ENCODE measurements at regions not wholly inside any gene's neighbourhood (a gene's known extent, or its start where the extent isn't known, plus 50 kb on each side); places are given as distances from the start of the nearest gene placed in this dataset.

- Histone ChIP-seq H3K27me3 (ENCODE audit: low read depth) (no peaks in the 10 kb centered on the region), H3K4me1 (no peaks in the 10 kb centered on the region), H3K9me3 (no peaks in the 10 kb centered on the region), H3K4me3 (no peak overlapping the region), H3K36me3 (no peaks in the 10 kb centered on the region), H3K27ac (no peak overlapping the region)
- no peak for ATAC-seq
- TF ChIP-seq, protein P1, sequence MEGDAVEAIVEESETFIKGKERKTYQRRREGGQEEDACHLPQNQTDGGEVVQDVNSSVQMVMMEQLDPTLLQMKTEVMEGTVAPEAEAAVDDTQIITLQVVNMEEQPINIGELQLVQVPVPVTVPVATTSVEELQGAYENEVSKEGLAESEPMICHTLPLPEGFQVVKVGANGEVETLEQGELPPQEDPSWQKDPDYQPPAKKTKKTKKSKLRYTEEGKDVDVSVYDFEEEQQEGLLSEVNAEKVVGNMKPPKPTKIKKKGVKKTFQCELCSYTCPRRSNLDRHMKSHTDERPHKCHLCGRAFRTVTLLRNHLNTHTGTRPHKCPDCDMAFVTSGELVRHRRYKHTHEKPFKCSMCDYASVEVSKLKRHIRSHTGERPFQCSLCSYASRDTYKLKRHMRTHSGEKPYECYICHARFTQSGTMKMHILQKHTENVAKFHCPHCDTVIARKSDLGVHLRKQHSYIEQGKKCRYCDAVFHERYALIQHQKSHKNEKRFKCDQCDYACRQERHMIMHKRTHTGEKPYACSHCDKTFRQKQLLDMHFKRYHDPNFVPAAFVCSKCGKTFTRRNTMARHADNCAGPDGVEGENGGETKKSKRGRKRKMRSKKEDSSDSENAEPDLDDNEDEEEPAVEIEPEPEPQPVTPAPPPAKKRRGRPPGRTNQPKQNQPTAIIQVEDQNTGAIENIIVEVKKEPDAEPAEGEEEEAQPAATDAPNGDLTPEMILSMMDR (IDR thresholded peaks at IDR 0.05) = no peak
- intact Hi-C loops (cut with DNase I) = no loop called here
- DNase-seq = no peak
These were observed 299.5 kb downstream of the NPIPA8 start for GRCh38 chr16:18037051-18037450.

DNA sequence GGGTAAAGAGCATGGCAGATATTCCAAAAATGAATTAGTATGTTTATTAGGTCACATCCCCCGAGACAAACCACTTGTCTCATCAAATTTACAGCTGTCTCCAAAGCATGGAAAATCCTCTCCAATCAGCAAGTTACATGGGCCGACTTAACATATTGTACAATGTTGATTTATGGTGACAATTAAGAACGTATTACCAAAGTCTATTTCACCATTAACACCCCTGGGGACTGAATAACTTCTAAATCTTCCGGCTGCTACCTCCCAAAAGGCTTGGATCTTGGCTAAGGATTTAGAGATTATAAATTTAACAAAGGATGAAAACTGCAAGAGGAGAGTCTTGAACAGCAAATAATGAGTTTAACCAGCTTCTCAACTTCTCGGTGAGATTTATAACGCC is 311.9 kb downstream of the NPIPA8 start:
- ATAC-seq (no peak), DNase-seq (no peak)
- H3K9me3 ChIP-seq = no peaks in the 10 kb centered on the region
- H3K27ac ChIP-seq = no peak overlapping the region
- H3K36me3 ChIP-seq = no peaks in the 10 kb centered on the region
- TF ChIP-seq, protein P1 (IDR thresholded peaks at IDR 0.05) = no peak
- H3K4me3 ChIP-seq = no peak overlapping the region
- intact Hi-C loops (cut with DNase I) = no loop called here
- no peaks in the 10 kb centered on the region for H3K4me1 ChIP-seq
- no peaks in the 10 kb centered on the region for H3K27me3 ChIP-seq (ENCODE audit: low read depth)

GRCh38 chr16:18018376-18018775 is 318.2 kb downstream of the NPIPA8 start:
- DNase-seq (no peak), ATAC-seq (no peak)
- Histone ChIP-seq H3K27me3 (ENCODE audit: low read depth) (no peaks in the 10 kb centered on the region), H3K4me3 (no peak overlapping the region), H3K27ac (no peak overlapping the region), H3K4me1 (no peaks in the 10 kb centered on the region), H3K9me3 (no peaks in the 10 kb centered on the region), H3K36me3 (no peaks in the 10 kb centered on the region)
- intact Hi-C loops (cut with DNase I) = no loop called here
- TF ChIP-seq, protein P1 (IDR thresholded peaks at IDR 0.05) = no peak

DNA sequence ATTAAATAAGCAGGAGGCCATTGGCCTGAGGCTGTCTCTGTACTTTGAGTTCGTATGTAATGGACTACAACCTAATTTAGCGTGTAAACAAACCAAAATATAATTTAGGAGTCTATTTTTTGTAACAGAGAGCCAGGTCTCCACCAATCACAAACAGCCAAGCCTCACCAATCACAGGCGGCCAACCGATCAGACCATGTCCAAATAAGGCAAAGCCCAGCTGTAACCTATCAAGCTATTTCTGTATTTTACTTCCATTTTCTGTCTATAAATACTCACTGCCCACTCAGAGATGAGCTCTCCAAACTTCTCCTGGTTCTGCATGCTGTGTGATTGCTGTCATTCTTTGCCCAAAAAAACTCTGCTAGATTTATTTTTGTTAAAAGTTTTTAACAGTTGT is 322.7 kb downstream of the NPIPA8 start:
- intact Hi-C loops (cut with DNase I) = no loop called here

GRCh38 chr16:18008356-18008755 is 328.2 kb downstream of the NPIPA8 start:
- intact Hi-C loops (cut with DNase I) = no loop called here
- H3K4me3 ChIP-seq = no peak overlapping the region
- no peak overlapping the region for H3K27ac ChIP-seq
- DNase-seq (no peak), ATAC-seq (no peak)
- H3K9me3 ChIP-seq = no peaks in the 10 kb centered on the region
- H3K4me1 ChIP-seq = no peaks in the 10 kb centered on the region
- H3K36me3 ChIP-seq = no peaks in the 10 kb centered on the region
- TF ChIP-seq, protein P1 (IDR thresholded peaks at IDR 0.05) = no peak
- no peaks in the 10 kb centered on the region for H3K27me3 ChIP-seq (ENCODE audit: low read depth)

More for the DNA sequence above, 322.7 kb downstream of the NPIPA8 start:
- TF ChIP-seq, protein P1 (IDR thresholded peaks at IDR 0.05) = no peak
- H3K4me3 ChIP-seq = no peak overlapping the region
- DNase-seq = no peak
- no peaks in the 10 kb centered on the region for H3K9me3 ChIP-seq
- no peaks in the 10 kb centered on the region for H3K36me3 ChIP-seq
- no peaks in the 10 kb centered on the region for H3K27me3 ChIP-seq (ENCODE audit: low read depth)
- H3K27ac ChIP-seq = no peak overlapping the region
- H3K4me1 ChIP-seq = no peaks in the 10 kb centered on the region
- ATAC-seq = no peak

- DNase-seq (no peak), ATAC-seq (no peak)
- Histone ChIP-seq H3K27ac (no peak overlapping the region), H3K36me3 (no peaks in the 10 kb centered on the region), H3K4me1 (no peaks in the 10 kb centered on the region), H3K27me3 (ENCODE audit: low read depth) (no peaks in the 10 kb centered on the region), H3K4me3 (no peak overlapping the region), H3K9me3 (no peaks in the 10 kb centered on the region)
- TF ChIP-seq, protein P1 (IDR thresholded peaks at IDR 0.05) = no peak
- intact Hi-C loops (cut with DNase I) = no loop called here
These were observed 333.5 kb downstream of the NPIPA8 start for GRCh38 chr16:18003033-18003432.
